ENCODE measurements at regions not wholly inside any gene's neighbourhood (a gene's known extent, or its start where the extent isn't known, plus 50 kb on each side); places are given as distances from the start of the nearest gene placed in this dataset.
"Not testable (repeated sequence)": the region's sequence is repeated elsewhere in the genome, so short reads cannot be mapped to it uniquely, and the experiment has no call there.

GRCh38 chr2:16739778-16740581 lies 74.3 kb upstream of the CYRIA start:
- Histone ChIP-seq H3K4me3 (ENCODE audit: insufficient read length, low read depth) (no peak overlapping the region), H3K36me3 (ENCODE audit: insufficient read depth, insufficient read length, low read length) (no peaks in the 10 kb centered on the region), H3K4me1 (ENCODE audit: insufficient read depth, insufficient read length) (no peaks in the 10 kb centered on the region), H3K9me3 (ENCODE audit: insufficient read depth, low read length) (no peaks in the 10 kb centered on the region), H3K27me3 (ENCODE audit: insufficient read depth, insufficient read length) (no peaks in the 10 kb centered on the region), H3K9ac (ENCODE audit: insufficient read length, low read depth) (no peak overlapping the region)
- DNase-seq (ENCODE audit: low read depth, low spot score): no peak
- TF ChIP-seq ZNF274 (IDR thresholded peaks at IDR 0.05; ENCODE audit: low read depth, low read length) (no peak), YY1 (IDR thresholded peaks at IDR 0.05; ENCODE audit: insufficient read depth, insufficient read length) (no peak), SUZ12 (IDR thresholded peaks at IDR 0.05; ENCODE audit: extremely low read depth, insufficient read depth, insufficient read length) (no peak)

GRCh38 chr2:16738361-16739225 lies 73.0 kb upstream of the CYRIA start:
- DNase-seq (ENCODE audit: low read depth, low spot score): no peak
- Histone ChIP-seq H3K27me3 (ENCODE audit: insufficient read depth, insufficient read length) (no peaks in the 10 kb centered on the region), H3K4me1 (ENCODE audit: insufficient read depth, insufficient read length) (no peaks in the 10 kb centered on the region), H3K9me3 (ENCODE audit: insufficient read depth, low read length) (no peaks in the 10 kb centered on the region), H3K36me3 (ENCODE audit: insufficient read depth, insufficient read length, low read length) (no peaks in the 10 kb centered on the region), H3K4me3 (ENCODE audit: insufficient read length, low read depth) (no peak overlapping the region), H3K9ac (ENCODE audit: insufficient read length, low read depth) (no peak overlapping the region)
- TF ChIP-seq YY1 (IDR thresholded peaks at IDR 0.05; ENCODE audit: insufficient read depth, insufficient read length): no peak
- no peak for TF ChIP-seq SUZ12 (IDR thresholded peaks at IDR 0.05; ENCODE audit: extremely low read depth, insufficient read depth, insufficient read length)
- TF ChIP-seq ZNF274 (IDR thresholded peaks at IDR 0.05; ENCODE audit: low read depth, low read length): no peak

GRCh38 chr2:16737812-16738211 lies 72.2 kb upstream of the CYRIA start:
- DNase-seq (ENCODE audit: low read depth, low spot score): no peak
- Histone ChIP-seq H3K9ac (ENCODE audit: insufficient read length, low read depth) (no peak overlapping the region), H3K27me3 (ENCODE audit: insufficient read depth, insufficient read length) (no peaks in the 10 kb centered on the region), H3K4me3 (ENCODE audit: insufficient read length, low read depth) (no peak overlapping the region), H3K9me3 (ENCODE audit: insufficient read depth, low read length) (no peaks in the 10 kb centered on the region), H3K36me3 (ENCODE audit: insufficient read depth, insufficient read length, low read length) (no peaks in the 10 kb centered on the region), H3K4me1 (ENCODE audit: insufficient read depth, insufficient read length) (no peaks in the 10 kb centered on the region)
- TF ChIP-seq SUZ12 (IDR thresholded peaks at IDR 0.05; ENCODE audit: extremely low read depth, insufficient read depth, insufficient read length): no peak
- TF ChIP-seq YY1 (IDR thresholded peaks at IDR 0.05; ENCODE audit: insufficient read depth, insufficient read length): no peak
- TF ChIP-seq ZNF274 (IDR thresholded peaks at IDR 0.05; ENCODE audit: low read depth, low read length): no peak

- H3K9me3 ChIP-seq (ENCODE audit: insufficient read depth, low read length): no peaks in the 10 kb centered on the region
- TF ChIP-seq ZNF274 (IDR thresholded peaks at IDR 0.05; ENCODE audit: low read depth, low read length) (no peak), YY1 (IDR thresholded peaks at IDR 0.05; ENCODE audit: insufficient read depth, insufficient read length) (no peak), SUZ12 (IDR thresholded peaks at IDR 0.05; ENCODE audit: extremely low read depth, insufficient read depth, insufficient read length) (no peak)
- no peak overlapping the region for H3K9ac ChIP-seq (ENCODE audit: insufficient read length, low read depth)
- DNase-seq (ENCODE audit: low read depth, low spot score): no peak
- H3K4me3 ChIP-seq (ENCODE audit: insufficient read length, low read depth): no peak overlapping the region
- H3K4me1 ChIP-seq (ENCODE audit: insufficient read depth, insufficient read length): no peaks in the 10 kb centered on the region
- H3K36me3 ChIP-seq (ENCODE audit: insufficient read depth, insufficient read length, low read length): no peaks in the 10 kb centered on the region
- H3K27me3 ChIP-seq (ENCODE audit: insufficient read depth, insufficient read length): no peaks in the 10 kb centered on the region
Measured at GRCh38 chr2:16736633-16737032, 71.0 kb upstream of the CYRIA start.

GRCh38 chr2:16729335-16729734 lies 63.7 kb upstream of the CYRIA start:
- TF ChIP-seq ZNF274 (IDR thresholded peaks at IDR 0.05; ENCODE audit: low read depth, low read length) (no peak), YY1 (IDR thresholded peaks at IDR 0.05; ENCODE audit: insufficient read depth, insufficient read length) (no peak), SUZ12 (IDR thresholded peaks at IDR 0.05; ENCODE audit: extremely low read depth, insufficient read depth, insufficient read length) (no peak)
- Histone ChIP-seq H3K9me3 (ENCODE audit: insufficient read depth, low read length) (no peaks in the 10 kb centered on the region), H3K36me3 (ENCODE audit: insufficient read depth, insufficient read length, low read length) (no peaks in the 10 kb centered on the region), H3K4me3 (ENCODE audit: insufficient read length, low read depth) (no peak overlapping the region), H3K9ac (ENCODE audit: insufficient read length, low read depth) (no peak overlapping the region), H3K27me3 (ENCODE audit: insufficient read depth, insufficient read length) (no peaks in the 10 kb centered on the region), H3K4me1 (ENCODE audit: insufficient read depth, insufficient read length) (no peaks in the 10 kb centered on the region)
- no peak for DNase-seq (ENCODE audit: low read depth, low spot score)

- Histone ChIP-seq H3K9me3 (ENCODE audit: insufficient read depth, low read length) (no peaks in the 10 kb centered on the region), H3K9ac (ENCODE audit: insufficient read length, low read depth) (no peak overlapping the region), H3K36me3 (ENCODE audit: insufficient read depth, insufficient read length, low read length) (no peaks in the 10 kb centered on the region), H3K4me3 (ENCODE audit: insufficient read length, low read depth) (no peak overlapping the region), H3K4me1 (ENCODE audit: insufficient read depth, insufficient read length) (no peaks in the 10 kb centered on the region), H3K27me3 (ENCODE audit: insufficient read depth, insufficient read length) (no peaks in the 10 kb centered on the region)
- TF ChIP-seq ZNF274 (IDR thresholded peaks at IDR 0.05; ENCODE audit: low read depth, low read length): no peak
- no peak for TF ChIP-seq YY1 (IDR thresholded peaks at IDR 0.05; ENCODE audit: insufficient read depth, insufficient read length)
- TF ChIP-seq SUZ12 (IDR thresholded peaks at IDR 0.05; ENCODE audit: extremely low read depth, insufficient read depth, insufficient read length): no peak
- DNase-seq (ENCODE audit: low read depth, low spot score): no peak
Measured at GRCh38 chr2:16728351-16729136, 62.9 kb upstream of the CYRIA start.

- not testable (repeated sequence) for H3K9ac ChIP-seq (ENCODE audit: insufficient read length, low read depth); H3K9me3 ChIP-seq (ENCODE audit: insufficient read depth, low read length); H3K27me3 ChIP-seq (ENCODE audit: insufficient read depth, insufficient read length); H3K4me1 ChIP-seq (ENCODE audit: insufficient read depth, insufficient read length); H3K4me3 ChIP-seq (ENCODE audit: insufficient read length, low read depth); DNase-seq (ENCODE audit: low read depth, low spot score); H3K36me3 ChIP-seq (ENCODE audit: insufficient read depth, insufficient read length, low read length)
Measured at GRCh38 chr2:16727849-16728248, 62.2 kb upstream of the CYRIA start.

Measured in NT2/D1 (cell line).